ENCODE measurements at regions not wholly inside any gene's neighbourhood (a gene's known extent, or its start where the extent isn't known, plus 50 kb on each side); places are given as distances from the start of the nearest gene placed in this dataset.

DNA sequence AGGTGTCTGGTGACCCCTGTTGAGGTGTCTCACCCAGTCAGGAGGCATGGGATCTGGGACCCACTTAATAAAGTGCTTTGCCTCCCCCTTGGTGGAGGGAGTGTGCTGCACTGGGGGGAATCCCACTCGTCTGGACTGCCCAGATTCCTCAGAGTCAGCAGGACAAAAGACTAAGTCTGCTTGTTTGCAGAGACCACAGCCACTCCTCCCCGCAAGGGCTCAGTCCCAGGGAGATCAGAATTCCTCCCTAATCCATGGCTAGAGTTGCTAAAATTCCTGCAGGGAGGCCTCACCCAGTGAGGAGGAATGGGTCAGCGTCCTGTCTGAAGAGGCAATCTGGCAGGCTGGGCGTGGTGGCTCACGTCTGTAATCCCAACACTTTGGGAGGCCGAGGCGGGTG lies 442.2 kb downstream of the PABPC4L start:
- TF ChIP-seq, protein P1, sequence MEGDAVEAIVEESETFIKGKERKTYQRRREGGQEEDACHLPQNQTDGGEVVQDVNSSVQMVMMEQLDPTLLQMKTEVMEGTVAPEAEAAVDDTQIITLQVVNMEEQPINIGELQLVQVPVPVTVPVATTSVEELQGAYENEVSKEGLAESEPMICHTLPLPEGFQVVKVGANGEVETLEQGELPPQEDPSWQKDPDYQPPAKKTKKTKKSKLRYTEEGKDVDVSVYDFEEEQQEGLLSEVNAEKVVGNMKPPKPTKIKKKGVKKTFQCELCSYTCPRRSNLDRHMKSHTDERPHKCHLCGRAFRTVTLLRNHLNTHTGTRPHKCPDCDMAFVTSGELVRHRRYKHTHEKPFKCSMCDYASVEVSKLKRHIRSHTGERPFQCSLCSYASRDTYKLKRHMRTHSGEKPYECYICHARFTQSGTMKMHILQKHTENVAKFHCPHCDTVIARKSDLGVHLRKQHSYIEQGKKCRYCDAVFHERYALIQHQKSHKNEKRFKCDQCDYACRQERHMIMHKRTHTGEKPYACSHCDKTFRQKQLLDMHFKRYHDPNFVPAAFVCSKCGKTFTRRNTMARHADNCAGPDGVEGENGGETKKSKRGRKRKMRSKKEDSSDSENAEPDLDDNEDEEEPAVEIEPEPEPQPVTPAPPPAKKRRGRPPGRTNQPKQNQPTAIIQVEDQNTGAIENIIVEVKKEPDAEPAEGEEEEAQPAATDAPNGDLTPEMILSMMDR (IDR thresholded peaks at IDR 0.05) = no peak
- no peak for TF ChIP-seq ZFX (IDR thresholded peaks at IDR 0.05; ENCODE audit: borderline replicate concordance)

All from 22Rv1 (cell line).